HCT116 (cell line): ENCODE measurements at regions not wholly inside any gene's neighbourhood (a gene's known extent, or its start where the extent isn't known, plus 50 kb on each side); places are given as distances from the start of the nearest gene placed in this dataset.

Source experiments
- ATAC-seq: fragments of 200-7000 bp; cut with Tn5 transposase; 2 replicates; pipeline ENCODE4 v1.9.1; 2020; ENCODE audit warnings: mild to moderate bottlenecking, moderate library complexity
- BruUV-seq: library from RNA; stranded (reverse); fragments of 400-500 nt; replicated peaks from 2 replicates; lab custom pipeline; 2021; lab: Mats Ljungman, UMichigan
- CTCF ChIA-PET: fragments of 300-600 bp; sonication (Branson Sonifier 250); formaldehyde crosslinking; loops from one replicate; lab custom pipeline; 2021; ENCODE audit warnings: antibody characterized with exemption; lab: Charles Lee
- POLR2A ChIA-PET: fragments of 300-600, 350-600 bp; sonication (Branson Sonifier 250); formaldehyde crosslinking; loops from one replicate; lab custom pipeline; 2021; ENCODE audit warnings: antibody characterized with exemption; lab: Charles Lee
- RAD21 ChIA-PET, 2 experiments: fragments of 300-600 bp; sonication (Branson Sonifier 250); formaldehyde crosslinking; loops; one replicate each; lab custom pipeline; 2023; ENCODE audit warnings: low total read pairs in 2 of 2; ENCODE audit not compliant: uncharacterized antibody in 2 of 2, unreplicated experiment in 2 of 2, low non-redundant PET in 1 of 2; lab: Charles Lee
- DNase-seq: peaks from one replicate; pipeline ENCODE4 v3.0.0-alpha.2; 2010; ENCODE audit warnings: low read depth, low spot score
- H2AFZ ChIP-seq: fragments of 200-600 bp; shearing (Covaris generic), sonication (generic); 2 replicates; pipeline ENCODE4 v1.6.1; 2017; ENCODE audit warnings: low read depth, mixed run types, mixed read lengths, antibody characterized with exemption, low read length; ENCODE audit not compliant: poor library complexity, severe bottlenecking
- H3K27ac ChIP-seq: 2 replicates; pipeline ENCODE4 v1.5.1; 2012; ENCODE audit warnings: low read depth, low read length
- H3K27me3 ChIP-seq: fragments of 200-600 bp; sonication (generic); 2 replicates; pipeline ENCODE4 v1.6.1; 2016; ENCODE audit warnings: mixed run types, low read length, mixed read lengths; ENCODE audit not compliant: insufficient read depth
- H3K36me3 ChIP-seq, 2 experiments: fragments of 200-500 bp in 1 of 2; fragments of 200-600 bp in 1 of 2; sonication (Bioruptor generic) in 1 of 2; sonication (generic) in 1 of 2; 2 replicates each; pipeline versions ENCODE4 v1.5.1 to v1.6.1; 2014 to 2016; ENCODE audit warnings: low read length in 2 of 2, inconsistent platforms in 1 of 2, mixed read lengths in 1 of 2, mixed run types in 1 of 2; ENCODE audit not compliant: insufficient read depth in 2 of 2, control insufficient read depth in 1 of 2
- H3K4me1 ChIP-seq, 2 experiments: fragments of 200-600 bp in 1 of 2; sonication (generic) in 1 of 2; 2 replicates each; pipeline versions ENCODE4 v1.5.1 to v1.6.1; 2012 to 2017; ENCODE audit warnings: low read length in 2 of 2, inconsistent platforms in 1 of 2, mild to moderate bottlenecking in 1 of 2, mixed read lengths in 1 of 2, mixed run types in 1 of 2, moderate library complexity in 1 of 2; ENCODE audit not compliant: insufficient read depth in 2 of 2, control insufficient read depth in 1 of 2
- H3K4me2 ChIP-seq: fragments of 200-600 bp; sonication (generic); 2 replicates; pipeline ENCODE4 v1.6.1; 2017; ENCODE audit warnings: mixed run types, low read length, mixed read lengths
- H3K4me3 ChIP-seq, 2 experiments: fragments of 200-600 bp in 1 of 2; sonication (generic) in 1 of 2; replicated peaks in 1 of 2; 2 replicates each; pipeline ENCODE4 v1.5.1; 2011 to 2016; ENCODE audit warnings: low read length in 2 of 2, control low read depth in 1 of 2, low read depth in 1 of 2, mild to moderate bottlenecking in 1 of 2, mixed read lengths in 1 of 2, mixed run types in 1 of 2
- H3K79me2 ChIP-seq: fragments of 200-600 bp; sonication (generic); 2 replicates; pipeline ENCODE4 v1.6.1; 2017; ENCODE audit warnings: mild to moderate bottlenecking, mixed run types, low read length, moderate library complexity, mixed read lengths; ENCODE audit not compliant: insufficient read depth
- H3K9ac ChIP-seq: fragments of 200-600 bp; sonication (generic); 2 replicates; pipeline ENCODE4 v1.6.1; 2016; ENCODE audit warnings: low read length, mixed read lengths
- H3K9me2 ChIP-seq: fragments of 200-600 bp; sonication (generic), shearing (Covaris generic); 2 replicates; pipeline ENCODE4 v1.6.1; 2017; ENCODE audit warnings: mixed run types, mild to moderate bottlenecking, moderate library complexity; ENCODE audit not compliant: insufficient read depth
- H3K9me3 ChIP-seq, 2 experiments: fragments of 200-500 bp in 1 of 2; fragments of 200-600 bp in 1 of 2; sonication (Bioruptor generic) in 1 of 2; sonication (generic) in 1 of 2; 2 replicates each; pipeline ENCODE4 v1.6.1; 2014 to 2017; ENCODE audit warnings: low read length in 2 of 2, mixed read lengths in 2 of 2, inconsistent platforms in 1 of 2, low read depth in 1 of 2, mild to moderate bottlenecking in 1 of 2, mixed run types in 1 of 2, moderate library complexity in 1 of 2; ENCODE audit not compliant: control insufficient read depth in 1 of 2, insufficient read depth in 1 of 2
- H4K20me1 ChIP-seq: fragments of 200-600 bp; sonication (generic), shearing (Covaris generic); 2 replicates; pipeline ENCODE4 v1.6.1; 2017; ENCODE audit warnings: mixed run types, mild to moderate bottlenecking, moderate library complexity; ENCODE audit not compliant: insufficient read depth
- ATF3 ChIP-seq: IDR thresholded peaks from 2 replicates; pipeline ENCODE4 v1.6.1; 2012
- CBX3 ChIP-seq: IDR thresholded peaks from 2 replicates; pipeline ENCODE4 v1.6.1; 2012; ENCODE audit warnings: low read depth
- CEBPB ChIP-seq: IDR thresholded peaks from 2 replicates; pipeline ENCODE4 v1.6.1; 2012; ENCODE audit warnings: low read depth
- EZH2 ChIP-seq: fragments of 200-600 bp; sonication (generic); IDR thresholded peaks from 2 replicates; pipeline ENCODE4 v1.6.1; 2017; ENCODE audit warnings: antibody characterized with exemption, mixed run types
- FOSL1 ChIP-seq: IDR thresholded peaks from 2 replicates; pipeline ENCODE4 v1.6.1; 2012; ENCODE audit warnings: low read depth
- JUND ChIP-seq: IDR thresholded peaks from 2 replicates; pipeline ENCODE4 v1.6.1; 2012
- MAX ChIP-seq: IDR thresholded peaks from 2 replicates; pipeline ENCODE4 v1.6.1; 2012
- POLR2AphosphoS5 ChIP-seq: IDR thresholded peaks from 2 replicates; pipeline ENCODE4 v1.6.1; 2011; ENCODE audit warnings: mild to moderate bottlenecking, low read depth, low read length, moderate library complexity
- RAD21 ChIP-seq: IDR thresholded peaks from 2 replicates; pipeline ENCODE4 v1.6.1; 2012; ENCODE audit warnings: low read depth, mild to moderate bottlenecking
- REST ChIP-seq: IDR thresholded peaks from 2 replicates; pipeline ENCODE4 v1.6.1; 2012; ENCODE audit warnings: low read depth
- SIN3A ChIP-seq: IDR thresholded peaks from 2 replicates; pipeline ENCODE4 v1.6.1; 2012; ENCODE audit warnings: low read depth
- SRF ChIP-seq: IDR thresholded peaks from 2 replicates; pipeline ENCODE4 v1.6.1; 2012; ENCODE audit warnings: low read depth
- YY1 ChIP-seq: IDR thresholded peaks from 2 replicates; pipeline ENCODE4 v1.6.1; 2011; ENCODE audit warnings: low read length, low read depth, moderate library complexity, mild to moderate bottlenecking; ENCODE audit not compliant: insufficient replicate concordance; ENCODE audit errors: extremely low read depth
- ZBTB33 ChIP-seq: IDR thresholded peaks from 2 replicates; pipeline ENCODE4 v1.6.1; 2011; ENCODE audit warnings: mild to moderate bottlenecking, low read length, moderate library complexity; ENCODE audit not compliant: insufficient replicate concordance; ENCODE audit errors: extremely low read depth
- ZFX ChIP-seq: fragments of 450-650 bp; IDR thresholded peaks from 2 replicates; pipeline ENCODE4 v1.6.1; 2017
- intact Hi-C: fragments of 100-400 bp; cut with micrococcal nuclease; formaldehyde crosslinking; loops from 2 replicates; pipeline ENCODE4 v1.10.0; 2022

GRCh38 chr9:118532592-118532991, 828.4 kb downstream of the TLR4 start:
- DNase-seq = no peak
- Histone ChIP-seq H3K4me1 (no peaks in the 10 kb centered on the region), H3K27me3 (no peaks in the 10 kb centered on the region), H4K20me1 (no peaks in the 10 kb centered on the region), H3K4me2 (no peak overlapping the region), H3K36me3 (no peaks in the 10 kb centered on the region), H3K9ac (no peak overlapping the region), H3K27ac (no peak overlapping the region), H2AFZ (no peak overlapping the region), H3K9me3 (peaks cover 6 to 9% of the 10 kb centered on the region in 2 experiments; a peak in 2 of 4 replicates), H3K4me3 (no peak overlapping the region), H3K79me2 (no peaks in the 10 kb centered on the region), H3K9me2 (no peaks in the 10 kb centered on the region)
- TF ChIP-seq EZH2 = no peak
- no peak for TF ChIP-seq FOSL1
- no peak for TF ChIP-seq POLR2AphosphoS5
- no peak for TF ChIP-seq YY1
- no peak for TF ChIP-seq SRF
- ChIA-PET CTCF (no interaction called here), POLR2A (no interaction called here), RAD21 (no interaction called here)
- no peak for ATAC-seq
- BruUV-seq = no TSS peak
- intact Hi-C loops = no loop called here

GRCh38 chr9:118533101-118533500, 828.9 kb downstream of the TLR4 start:
- no peaks in the 10 kb centered on the region for H3K27me3 ChIP-seq
- CTCF ChIA-PET = no interaction called here

More at GRCh38 chr9:118533101-118533500, 828.9 kb downstream of the TLR4 start:
- no peaks in the 10 kb centered on the region for H3K9me2 ChIP-seq
- no TSS peak for BruUV-seq
- H3K4me3 ChIP-seq = no peak overlapping the region
- H3K27ac ChIP-seq = no peak overlapping the region
- H3K9ac ChIP-seq = no peak overlapping the region
- no peaks in the 10 kb centered on the region for H3K4me1 ChIP-seq
- no peaks in the 10 kb centered on the region for H3K79me2 ChIP-seq
- TF ChIP-seq RAD21 = no peak
- TF ChIP-seq ZFX = no peak
- no peak for TF ChIP-seq ZBTB33
- no peak for TF ChIP-seq SIN3A
- TF ChIP-seq CEBPB = no peak
- TF ChIP-seq MAX = no peak
- no peak for TF ChIP-seq FOSL1
- TF ChIP-seq POLR2AphosphoS5 = no peak
- no peak for TF ChIP-seq YY1
- TF ChIP-seq ATF3 = no peak
- no peak for TF ChIP-seq REST
- TF ChIP-seq CBX3 = no peak
- TF ChIP-seq JUND = no peak
- TF ChIP-seq, all 23 proteins: peak for 0
- ATAC-seq (no peak), DNase-seq (no peak)
- RAD21 ChIA-PET = no interaction called here
- Histone ChIP-seq H4K20me1 (no peaks in the 10 kb centered on the region), H3K4me2 (no peak overlapping the region), H2AFZ (no peak overlapping the region), H3K9me3 (peaks cover 6 to 9% of the 10 kb centered on the region in 2 experiments; a peak in 2 of 4 replicates), H3K36me3 (no peaks in the 10 kb centered on the region)
- POLR2A ChIA-PET = no interaction called here
- intact Hi-C loops = no loop called here
